ENCODE measurements at regions not wholly inside any gene's neighbourhood (a gene's known extent, or its start where the extent isn't known, plus 50 kb on each side); places are given as distances from the start of the nearest gene placed in this dataset.
"Not testable (repeated sequence)": the region's sequence is repeated elsewhere in the genome, so short reads cannot be mapped to it uniquely, and the experiment has no call there.

- no peak for DNase-seq (ENCODE audit: low read depth in 2 of 2)
Observed at GRCh38 chr3:18556503-18557135, 131.5 kb upstream of the SATB1 start.

- no peak for DNase-seq (ENCODE audit: low read depth in 2 of 2)
Observed at GRCh38 chr3:18556001-18556408, 130.9 kb upstream of the SATB1 start.

GRCh38 chr3:18552579-18553105, 127.5 kb upstream of the SATB1 start:
- not testable (repeated sequence) for DNase-seq (ENCODE audit: low read depth in 2 of 2)

GRCh38 chr3:18546632-18547031, 121.5 kb upstream of the SATB1 start:
- DNase-seq (ENCODE audit: low read depth in 2 of 2), result no peak

GRCh38 chr3:18544146-18544545, 119.0 kb upstream of the SATB1 start:
- no peak for DNase-seq (ENCODE audit: low read depth in 2 of 2)

- DNase-seq (ENCODE audit: low read depth in 2 of 2), result no peak
Observed at GRCh38 chr3:18538463-18539230, 113.5 kb upstream of the SATB1 start.

- no peak for DNase-seq (ENCODE audit: low read depth in 2 of 2)
Observed at GRCh38 chr3:18533039-18533438, 107.9 kb upstream of the SATB1 start.

- no peak for DNase-seq (ENCODE audit: low read depth in 2 of 2)
Observed at GRCh38 chr3:18531662-18532061, 106.5 kb upstream of the SATB1 start.

- no peak for DNase-seq (ENCODE audit: low read depth in 2 of 2)
Observed at GRCh38 chr3:18529631-18530030, 104.5 kb upstream of the SATB1 start.

GRCh38 chr3:18527691-18528090, 102.6 kb upstream of the SATB1 start:
- no peak for DNase-seq (ENCODE audit: low read depth in 2 of 2)

- no peak for DNase-seq (ENCODE audit: low read depth in 2 of 2)
Observed at GRCh38 chr3:18526667-18527066, 101.5 kb upstream of the SATB1 start.

- DNase-seq (ENCODE audit: low read depth in 2 of 2), result not testable (repeated sequence)
Observed at GRCh38 chr3:18516170-18516569, 91.0 kb upstream of the SATB1 start.

- DNase-seq (ENCODE audit: low read depth in 2 of 2), result no peak
Observed at GRCh38 chr3:18513091-18513490, 88.0 kb upstream of the SATB1 start.

GRCh38 chr3:18512007-18512406, 86.9 kb upstream of the SATB1 start:
- no peak for DNase-seq (ENCODE audit: low read depth in 2 of 2)

GRCh38 chr3:18510947-18511346, 85.8 kb upstream of the SATB1 start:
- no peak for DNase-seq (ENCODE audit: low read depth in 2 of 2)

- DNase-seq (ENCODE audit: low read depth in 2 of 2), result no peak
Observed at GRCh38 chr3:18507333-18507732, 82.2 kb upstream of the SATB1 start.

GRCh38 chr3:18505056-18505455, 79.9 kb upstream of the SATB1 start:
- no peak for DNase-seq (ENCODE audit: low read depth in 2 of 2)

GRCh38 chr3:18501679-18502343, 76.7 kb upstream of the SATB1 start:
- DNase-seq (ENCODE audit: low read depth in 2 of 2), result no peak

GRCh38 chr3:18500322-18500721, 75.2 kb upstream of the SATB1 start:
- DNase-seq (ENCODE audit: low read depth in 2 of 2), result no peak

- no peak for DNase-seq (ENCODE audit: low read depth in 2 of 2)
Observed at GRCh38 chr3:18499301-18499700, 74.2 kb upstream of the SATB1 start.

GRCh38 chr3:18494251-18494650, 69.1 kb upstream of the SATB1 start:
- no peak for DNase-seq (ENCODE audit: low read depth in 2 of 2)

GRCh38 chr3:18489939-18490338, 64.8 kb upstream of the SATB1 start:
- no peak for DNase-seq (ENCODE audit: low read depth in 2 of 2)

Measured in lung microvascular endothelial cell (primary cell).